Activated naive CD4-positive, alpha-beta T cell treated with anti-CD3 and anti-CD28 coated beads, Interleukin-2, amount 50 U/mL, for 24 hours (primary cell): ENCODE measurements at regions not wholly inside any gene's neighbourhood (a gene's known extent, or its start where the extent isn't known, plus 50 kb on each side); places are given as distances from the start of the nearest gene placed in this dataset.
"Not testable (repeated sequence)": the region's sequence is repeated elsewhere in the genome, so short reads cannot be mapped to it uniquely, and the experiment has no call there.

Experiments
- H3K27ac Mint-ChIP-seq: one replicate; pipeline ENCODE4 v1.8.0; 2021; ENCODE audit warnings: mild to moderate bottlenecking, mixed read lengths
- H3K27me3 Mint-ChIP-seq: one replicate; pipeline ENCODE4 v1.8.0; 2021; ENCODE audit warnings: mixed read lengths
- H3K36me3 Mint-ChIP-seq: one replicate; pipeline ENCODE4 v1.8.0; 2021; ENCODE audit warnings: mixed read lengths
- H3K4me1 Mint-ChIP-seq: one replicate; pipeline ENCODE4 v1.8.0; 2021; ENCODE audit warnings: mixed read lengths
- H3K4me3 Mint-ChIP-seq: one replicate; pipeline ENCODE4 v1.8.0; 2021; ENCODE audit warnings: mild to moderate bottlenecking, mixed read lengths
- H3K9me3 Mint-ChIP-seq: one replicate; pipeline ENCODE4 v1.8.0; 2021; ENCODE audit warnings: mixed read lengths

GRCh38 chr17:33910200-33910857 is 344.8 kb upstream of the CCL2 start:
- H3K4me1 Mint-ChIP-seq, result no peaks in the 10 kb centered on the region
- no peak overlapping the region for H3K27ac Mint-ChIP-seq
- H3K36me3 Mint-ChIP-seq, result no peaks in the 10 kb centered on the region
- H3K4me3 Mint-ChIP-seq, result no peak overlapping the region
- no peaks in the 10 kb centered on the region for H3K9me3 Mint-ChIP-seq
- peaks cover 6% of the 10 kb centered on the region for H3K27me3 Mint-ChIP-seq

- peaks cover 13% of the 10 kb centered on the region for H3K27me3 Mint-ChIP-seq
Measured at GRCh38 chr17:33914125-33914524, 341.0 kb upstream of the CCL2 start.

GRCh38 chr17:33922971-33923370 is 332.1 kb upstream of the CCL2 start:
- Mint-ChIP-seq H3K36me3 (no peaks in the 10 kb centered on the region), H3K27me3 (peaks cover 3% of the 10 kb centered on the region), H3K27ac (no peak overlapping the region), H3K4me1 (no peaks in the 10 kb centered on the region), H3K9me3 (no peaks in the 10 kb centered on the region), H3K4me3 (no peak overlapping the region)

More at GRCh38 chr17:33914125-33914524, 341.0 kb upstream of the CCL2 start:
- Mint-ChIP-seq H3K4me3 (no peak overlapping the region), H3K27ac (no peak overlapping the region), H3K36me3 (no peaks in the 10 kb centered on the region), H3K9me3 (no peaks in the 10 kb centered on the region), H3K4me1 (no peaks in the 10 kb centered on the region)

- Mint-ChIP-seq H3K27me3 (peaks cover 3% of the 10 kb centered on the region), H3K4me1 (no peaks in the 10 kb centered on the region), H3K9me3 (no peaks in the 10 kb centered on the region), H3K4me3 (no peak overlapping the region), H3K36me3 (no peaks in the 10 kb centered on the region), H3K27ac (no peak overlapping the region)
Measured at GRCh38 chr17:33924104-33924503, 331.0 kb upstream of the CCL2 start.

GRCh38 chr17:33925649-33926048 is 329.4 kb upstream of the CCL2 start:
- Mint-ChIP-seq H3K4me3 (no peak overlapping the region), H3K9me3 (no peaks in the 10 kb centered on the region), H3K36me3 (no peaks in the 10 kb centered on the region), H3K4me1 (no peaks in the 10 kb centered on the region), H3K27me3 (peaks cover 5% of the 10 kb centered on the region), H3K27ac (no peak overlapping the region)

- Mint-ChIP-seq H3K27ac (no peak overlapping the region), H3K4me3 (no peak overlapping the region), H3K9me3 (no peaks in the 10 kb centered on the region), H3K36me3 (no peaks in the 10 kb centered on the region), H3K27me3 (peaks cover 5% of the 10 kb centered on the region), H3K4me1 (no peaks in the 10 kb centered on the region)
Measured at GRCh38 chr17:33927732-33928133, 327.4 kb upstream of the CCL2 start.

GRCh38 chr17:33929181-33929724 is 325.8 kb upstream of the CCL2 start:
- H3K9me3 Mint-ChIP-seq, result no peaks in the 10 kb centered on the region
- H3K4me3 Mint-ChIP-seq, result no peak overlapping the region
- H3K36me3 Mint-ChIP-seq, result no peaks in the 10 kb centered on the region
- H3K27me3 Mint-ChIP-seq, result peaks cover 5% of the 10 kb centered on the region
- H3K4me1 Mint-ChIP-seq, result no peaks in the 10 kb centered on the region
- no peak overlapping the region for H3K27ac Mint-ChIP-seq

GRCh38 chr17:33931148-33931814 is 323.8 kb upstream of the CCL2 start:
- not testable (repeated sequence) for H3K4me3 Mint-ChIP-seq, H3K9me3 Mint-ChIP-seq

GRCh38 chr17:33932996-33933395 is 322.1 kb upstream of the CCL2 start:
- Mint-ChIP-seq H3K27me3 (peaks cover 3% of the 10 kb centered on the region), H3K27ac (no peak overlapping the region), H3K9me3 (no peaks in the 10 kb centered on the region), H3K4me1 (no peaks in the 10 kb centered on the region), H3K36me3 (no peaks in the 10 kb centered on the region), H3K4me3 (no peak overlapping the region)

More at GRCh38 chr17:33931148-33931814, 323.8 kb upstream of the CCL2 start:
- not testable (repeated sequence) for H3K27ac Mint-ChIP-seq, H3K27me3 Mint-ChIP-seq, H3K36me3 Mint-ChIP-seq, H3K4me1 Mint-ChIP-seq

GRCh38 chr17:33933576-33933975 is 321.5 kb upstream of the CCL2 start:
- Mint-ChIP-seq H3K27me3 (peaks cover 3% of the 10 kb centered on the region), H3K36me3 (no peaks in the 10 kb centered on the region), H3K9me3 (no peaks in the 10 kb centered on the region), H3K4me3 (no peak overlapping the region), H3K27ac (no peak overlapping the region), H3K4me1 (no peaks in the 10 kb centered on the region)

GRCh38 chr17:33934696-33935095 is 320.4 kb upstream of the CCL2 start:
- H3K9me3 Mint-ChIP-seq, result no peaks in the 10 kb centered on the region
- no peak overlapping the region for H3K27ac Mint-ChIP-seq
- no peaks in the 10 kb centered on the region for H3K4me1 Mint-ChIP-seq
- H3K36me3 Mint-ChIP-seq, result no peaks in the 10 kb centered on the region
- no peak overlapping the region for H3K4me3 Mint-ChIP-seq
- H3K27me3 Mint-ChIP-seq, result no peaks in the 10 kb centered on the region

GRCh38 chr17:33935822-33936221 is 319.3 kb upstream of the CCL2 start:
- H3K4me1 Mint-ChIP-seq, result no peaks in the 10 kb centered on the region
- no peaks in the 10 kb centered on the region for H3K9me3 Mint-ChIP-seq
- H3K36me3 Mint-ChIP-seq, result no peaks in the 10 kb centered on the region
- no peak overlapping the region for H3K4me3 Mint-ChIP-seq
- peaks cover 3% of the 10 kb centered on the region for H3K27me3 Mint-ChIP-seq
- H3K27ac Mint-ChIP-seq, result peak overlapping the region; percentile 68

GRCh38 chr17:33936764-33937163 is 318.3 kb upstream of the CCL2 start:
- H3K36me3 Mint-ChIP-seq, result no peaks in the 10 kb centered on the region
- H3K4me3 Mint-ChIP-seq, result no peak overlapping the region
- H3K27me3 Mint-ChIP-seq, result peaks cover 4% of the 10 kb centered on the region
- no peaks in the 10 kb centered on the region for H3K9me3 Mint-ChIP-seq
- H3K4me1 Mint-ChIP-seq, result no peaks in the 10 kb centered on the region
- no peak overlapping the region for H3K27ac Mint-ChIP-seq

- no peak overlapping the region for H3K27ac Mint-ChIP-seq
- H3K4me1 Mint-ChIP-seq, result no peaks in the 10 kb centered on the region
- H3K36me3 Mint-ChIP-seq, result no peaks in the 10 kb centered on the region
- peaks cover 4% of the 10 kb centered on the region for H3K27me3 Mint-ChIP-seq
- no peaks in the 10 kb centered on the region for H3K9me3 Mint-ChIP-seq
- no peak overlapping the region for H3K4me3 Mint-ChIP-seq
Measured at GRCh38 chr17:33939959-33940358, 315.1 kb upstream of the CCL2 start.

- Mint-ChIP-seq H3K4me1 (no peaks in the 10 kb centered on the region), H3K9me3 (no peaks in the 10 kb centered on the region), H3K4me3 (no peak overlapping the region), H3K27ac (no peak overlapping the region), H3K36me3 (no peaks in the 10 kb centered on the region), H3K27me3 (peaks cover 4% of the 10 kb centered on the region)
Measured at GRCh38 chr17:33940769-33941370, 314.2 kb upstream of the CCL2 start.

- no peaks in the 10 kb centered on the region for H3K36me3 Mint-ChIP-seq
- no peaks in the 10 kb centered on the region for H3K9me3 Mint-ChIP-seq
- no peak overlapping the region for H3K27ac Mint-ChIP-seq
- H3K27me3 Mint-ChIP-seq, result peaks cover 4% of the 10 kb centered on the region
- no peak overlapping the region for H3K4me3 Mint-ChIP-seq
- H3K4me1 Mint-ChIP-seq, result no peaks in the 10 kb centered on the region
Measured at GRCh38 chr17:33941744-33942143, 313.3 kb upstream of the CCL2 start.
